ENCODE measurements at regions not wholly inside any gene's neighbourhood (a gene's known extent, or its start where the extent isn't known, plus 50 kb on each side); places are given as distances from the start of the nearest gene placed in this dataset.

GRCh38 chr3:187618722-187619121, 51.5 kb downstream of the SST start:
- ATAC-seq (no peak), DNase-seq (no peak)
- Mint-ChIP-seq H3K4me3 (no peak overlapping the region), H3K27ac (no peak overlapping the region), H3K4me1 (no peaks in the 10 kb centered on the region), H3K9me3 (ENCODE audit: low read depth) (no peaks in the 10 kb centered on the region), H3K36me3 (ENCODE audit: low read depth) (no peaks in the 10 kb centered on the region), H3K27me3 (peaks cover 5% of the 10 kb centered on the region)
- POLR2A ChIA-PET: no interaction called here
- intact Hi-C loops (cut with DNase I, micrococcal nuclease): loop anchor here in 1 of 2 experiments (5.0 kb wide), 1 partner anchor 1529 kb away; no protein-coding TSS in a partner anchor
- CTCF ChIA-PET: interaction anchor here (0.6 to 3.9 kb wide), 6 partner anchors 23 to 399 kb away, joined by 3 to 30 read pairs (median 3); no protein-coding TSS in a partner anchor

GRCh38 chr3:187617213-187617612, 53.0 kb downstream of the SST start:
- no peaks in the 10 kb centered on the region for H3K4me1 Mint-ChIP-seq

GRCh38 chr3:187616307-187616972, 53.8 kb downstream of the SST start:
- H3K27me3 Mint-ChIP-seq: peaks cover 8% of the 10 kb centered on the region
- intact Hi-C loops (cut with DNase I, micrococcal nuclease): loop anchor here (1.0 to 5.0 kb wide), 4 partner anchors 63 to 1531 kb away; no protein-coding TSS in a partner anchor
- H3K4me3 Mint-ChIP-seq: no peak overlapping the region
- H3K4me1 Mint-ChIP-seq: no peaks in the 10 kb centered on the region
- peak; percentile 80 for DNase-seq
- H3K9me3 Mint-ChIP-seq (ENCODE audit: low read depth): no peaks in the 10 kb centered on the region
- no peaks in the 10 kb centered on the region for H3K36me3 Mint-ChIP-seq (ENCODE audit: low read depth)
- peak; percentile 71 for ATAC-seq
- CTCF ChIA-PET: interaction anchor here (0.6 to 4.1 kb wide), 52 partner anchors 9 to 1532 kb away, joined by 3 to 88 read pairs (median 4); no protein-coding TSS in a partner anchor
- no peak overlapping the region for H3K27ac Mint-ChIP-seq
- POLR2A ChIA-PET: no interaction called here

More at GRCh38 chr3:187617213-187617612, 53.0 kb downstream of the SST start:
- POLR2A ChIA-PET: no interaction called here
- peaks cover 6% of the 10 kb centered on the region for H3K27me3 Mint-ChIP-seq
- intact Hi-C loops (cut with DNase I, micrococcal nuclease): loop anchor here in 1 of 2 experiments (5.0 kb wide), 1 partner anchor 1530 kb away; no protein-coding TSS in a partner anchor
- no peak overlapping the region for H3K4me3 Mint-ChIP-seq
- H3K27ac Mint-ChIP-seq: no peak overlapping the region
- CTCF ChIA-PET: interaction anchor here (1.1 to 4.1 kb wide), 9 partner anchors 24 to 297 kb away, joined by 3 to 88 read pairs (median 8); no protein-coding TSS in a partner anchor
- H3K36me3 Mint-ChIP-seq (ENCODE audit: low read depth): no peaks in the 10 kb centered on the region
- H3K9me3 Mint-ChIP-seq (ENCODE audit: low read depth): no peaks in the 10 kb centered on the region
- DNase-seq (no peak), ATAC-seq (no peak)

- ChIA-PET POLR2A (no interaction called here), CTCF (interaction anchor here (0.6 to 4.1 kb wide), 53 partner anchors 8 to 1694 kb away, joined by 3 to 88 read pairs (median 3); no protein-coding TSS in a partner anchor)
- no peak for DNase-seq
- Mint-ChIP-seq H3K4me3 (no peak overlapping the region), H3K27me3 (peaks cover 8% of the 10 kb centered on the region), H3K27ac (no peak overlapping the region), H3K4me1 (no peaks in the 10 kb centered on the region), H3K36me3 (ENCODE audit: low read depth) (no peaks in the 10 kb centered on the region), H3K9me3 (ENCODE audit: low read depth) (no peaks in the 10 kb centered on the region)
- intact Hi-C loops (cut with DNase I, micrococcal nuclease): loop anchor here (1.0 to 5.0 kb wide), 4 partner anchors 64 to 1532 kb away; no protein-coding TSS in a partner anchor
- ATAC-seq: no peak
Observed at GRCh38 chr3:187615630-187616029, 54.6 kb downstream of the SST start.

GRCh38 chr3:187612656-187613055, 57.5 kb downstream of the SST start:
- H3K4me3 Mint-ChIP-seq: no peak overlapping the region
- ATAC-seq (no peak), DNase-seq (no peak)
- no peaks in the 10 kb centered on the region for H3K4me1 Mint-ChIP-seq
- H3K9me3 Mint-ChIP-seq (ENCODE audit: low read depth): no peaks in the 10 kb centered on the region
- POLR2A ChIA-PET: no interaction called here
- CTCF ChIA-PET: interaction anchor here (1.0 to 1.1 kb wide), 2 partner anchors 9 to 66 kb away, joined by 3 to 6 read pairs; no protein-coding TSS in a partner anchor
- intact Hi-C loops (cut with DNase I, micrococcal nuclease): no loop called here
- H3K36me3 Mint-ChIP-seq (ENCODE audit: low read depth): no peaks in the 10 kb centered on the region
- H3K27me3 Mint-ChIP-seq: peaks cover 20% of the 10 kb centered on the region
- no peak overlapping the region for H3K27ac Mint-ChIP-seq

- no peak overlapping the region for H3K27ac Mint-ChIP-seq
- CTCF ChIA-PET: interaction anchor here (0.6 to 1.6 kb wide), 2 partner anchors 13 to 68 kb away, joined by 3 to 9 read pairs; no protein-coding TSS in a partner anchor
Observed at GRCh38 chr3:187610981-187611511, 59.1 kb downstream of the SST start.

GRCh38 chr3:187594272-187594671, 75.9 kb downstream of the SST start:
- H3K27ac Mint-ChIP-seq: no peak overlapping the region

More at GRCh38 chr3:187610981-187611511, 59.1 kb downstream of the SST start:
- intact Hi-C loops (cut with DNase I, micrococcal nuclease): no loop called here
- Mint-ChIP-seq H3K4me3 (no peak overlapping the region), H3K9me3 (ENCODE audit: low read depth) (no peaks in the 10 kb centered on the region), H3K27me3 (peaks cover 31% of the 10 kb centered on the region), H3K4me1 (no peaks in the 10 kb centered on the region), H3K36me3 (ENCODE audit: low read depth) (no peaks in the 10 kb centered on the region)
- POLR2A ChIA-PET: no interaction called here
- ATAC-seq (no peak), DNase-seq (no peak)

GRCh38 chr3:187593451-187593850, 76.7 kb downstream of the SST start:
- intact Hi-C loops (cut with DNase I, micrococcal nuclease): no loop called here

More at GRCh38 chr3:187594272-187594671, 75.9 kb downstream of the SST start:
- H3K27me3 Mint-ChIP-seq: peaks cover 40% of the 10 kb centered on the region
- DNase-seq (no peak), ATAC-seq (no peak)
- H3K4me3 Mint-ChIP-seq: no peak overlapping the region
- intact Hi-C loops (cut with DNase I, micrococcal nuclease): no loop called here
- no peaks in the 10 kb centered on the region for H3K9me3 Mint-ChIP-seq (ENCODE audit: low read depth)
- no peaks in the 10 kb centered on the region for H3K4me1 Mint-ChIP-seq
- no peaks in the 10 kb centered on the region for H3K36me3 Mint-ChIP-seq (ENCODE audit: low read depth)
- CTCF ChIA-PET: no interaction called here
- POLR2A ChIA-PET: no interaction called here

GRCh38 chr3:187590861-187591576, 79.2 kb downstream of the SST start:
- no peak overlapping the region for H3K27ac Mint-ChIP-seq
- ChIA-PET CTCF (interaction anchor here (0.6 kb wide), 1 partner anchor 663 kb away, joined by 5 read pairs; no protein-coding TSS in a partner anchor), POLR2A (no interaction called here)
- no peak for DNase-seq
- no peaks in the 10 kb centered on the region for H3K4me1 Mint-ChIP-seq
- H3K9me3 Mint-ChIP-seq (ENCODE audit: low read depth): no peaks in the 10 kb centered on the region
- peaks cover 42% of the 10 kb centered on the region for H3K27me3 Mint-ChIP-seq
- H3K4me3 Mint-ChIP-seq: no peak overlapping the region
- no peaks in the 10 kb centered on the region for H3K36me3 Mint-ChIP-seq (ENCODE audit: low read depth)
- intact Hi-C loops (cut with DNase I, micrococcal nuclease): no loop called here
- no peak for ATAC-seq

More at GRCh38 chr3:187593451-187593850, 76.7 kb downstream of the SST start:
- ATAC-seq (no peak), DNase-seq (no peak)
- ChIA-PET POLR2A (no interaction called here), CTCF (interaction anchor here (1.0 to 2.4 kb wide), 5 partner anchors 22 to 433 kb away, joined by 3 to 13 read pairs (median 3); no protein-coding TSS in a partner anchor)
- H3K4me3 Mint-ChIP-seq: no peak overlapping the region
- no peaks in the 10 kb centered on the region for H3K4me1 Mint-ChIP-seq
- H3K9me3 Mint-ChIP-seq (ENCODE audit: low read depth): no peaks in the 10 kb centered on the region
- H3K27ac Mint-ChIP-seq: no peak overlapping the region
- H3K36me3 Mint-ChIP-seq (ENCODE audit: low read depth): no peaks in the 10 kb centered on the region
- peaks cover 38% of the 10 kb centered on the region for H3K27me3 Mint-ChIP-seq

- ATAC-seq: no peak
Observed at GRCh38 chr3:187587076-187587475, 83.1 kb downstream of the SST start.

GRCh38 chr3:187586226-187586625, 84.0 kb downstream of the SST start:
- Mint-ChIP-seq H3K27ac (no peak overlapping the region), H3K4me1 (no peaks in the 10 kb centered on the region), H3K36me3 (ENCODE audit: low read depth) (no peaks in the 10 kb centered on the region), H3K27me3 (peaks cover 31% of the 10 kb centered on the region), H3K4me3 (no peak overlapping the region), H3K9me3 (ENCODE audit: low read depth) (no peaks in the 10 kb centered on the region)
- DNase-seq (no peak), ATAC-seq (no peak)
- intact Hi-C loops (cut with DNase I, micrococcal nuclease): no loop called here
- ChIA-PET CTCF (interaction anchor here (0.5 to 2.2 kb wide), 4 partner anchors 30 to 1046 kb away, joined by 3 to 7 read pairs (median 4); no protein-coding TSS in a partner anchor), POLR2A (no interaction called here)

More at GRCh38 chr3:187587076-187587475, 83.1 kb downstream of the SST start:
- Mint-ChIP-seq H3K4me1 (no peaks in the 10 kb centered on the region), H3K36me3 (ENCODE audit: low read depth) (no peaks in the 10 kb centered on the region), H3K27me3 (peaks cover 31% of the 10 kb centered on the region), H3K9me3 (ENCODE audit: low read depth) (no peaks in the 10 kb centered on the region), H3K4me3 (no peak overlapping the region), H3K27ac (no peak overlapping the region)
- no peak for DNase-seq
- CTCF ChIA-PET: no interaction called here
- intact Hi-C loops (cut with DNase I, micrococcal nuclease): no loop called here
- POLR2A ChIA-PET: no interaction called here

Data from activated CD4-positive, alpha-beta T cell treated with anti-CD3 and anti-CD28 coated beads for 36 hours (primary cell).